Thyroid gland (tissue), 4 donors: ENCODE measurements at regions not wholly inside any gene's neighbourhood (a gene's known extent, or its start where the extent isn't known, plus 50 kb on each side); places are given as distances from the start of the nearest gene placed in this dataset.

Experiments used
- DNase-seq, 2 donors: peaks; one replicate each; pipeline ENCODE4 v3.0.0-alpha.2; 2019
- H3K27ac ChIP-seq, 3 donors: fragments of 200-600 bp; sonication (generic); 1 replicate in 2 of 3; 2 replicates in 1 of 3; pipeline ENCODE4 v1.5.1; 2016 to 2019; ENCODE audit warnings: mild to moderate bottlenecking in 1 of 3, moderate library complexity in 1 of 3
- H3K27me3 ChIP-seq: fragments of 200-600 bp; sonication (generic); one replicate; pipeline ENCODE4 v1.5.1; 2019
- H3K36me3 ChIP-seq, 2 donors: fragments of 200-600 bp; sonication (generic); one replicate each; pipeline ENCODE4 v1.5.1; 2016 to 2019
- H3K4me1 ChIP-seq, 2 donors: fragments of 200-600 bp; sonication (generic); one replicate each; pipeline ENCODE4 v1.5.1; 2017 to 2019
- H3K4me3 ChIP-seq, 3 donors: fragments of 200-600 bp; sonication (generic); replicated peaks in 1 of 3; 1 replicate in 2 of 3; 2 replicates in 1 of 3; pipeline ENCODE4 v1.5.1; 2016; ENCODE audit warnings: mild to moderate bottlenecking in 1 of 3
- H3K9me3 ChIP-seq: fragments of 200-600 bp; sonication (generic); one replicate; pipeline ENCODE4 v1.5.1; 2017
- POLR2A ChIP-seq, 2 donors: fragments of 450-650 bp; IDR thresholded peaks; one replicate each; pipeline ENCODE4 v1.6.1; 2017; ENCODE audit warnings: antibody characterized with exemption in 2 of 2, mild to moderate bottlenecking in 2 of 2, moderate library complexity in 1 of 2
- WGBS, 2 donors: methylation state at CpG; one replicate each; pipeline ENCODE4 v1.1.5; 2017; 5-methylcytosine and 5-hydroxymethylcytosine counted together
- intact Hi-C: fragments of 100-400 bp; cut with DNase I; formaldehyde crosslinking; loops from one replicate; pipeline ENCODE4 v1.15.1; 2023
- TF ChIP-seq, protein P1 (sequence below), 6 experiments: fragments of 200-600 bp in 3 of 6; fragments of 450-650 bp in 3 of 6; sonication (generic) in 3 of 6; IDR thresholded peaks; one replicate each; pipeline ENCODE4 v1.5.1; 2016 to 2019; ENCODE audit warnings: antibody characterized with exemption in 6 of 6, mild to moderate bottlenecking in 2 of 6, inconsistent platforms in 1 of 6, moderate library complexity in 1 of 6

DNA sequence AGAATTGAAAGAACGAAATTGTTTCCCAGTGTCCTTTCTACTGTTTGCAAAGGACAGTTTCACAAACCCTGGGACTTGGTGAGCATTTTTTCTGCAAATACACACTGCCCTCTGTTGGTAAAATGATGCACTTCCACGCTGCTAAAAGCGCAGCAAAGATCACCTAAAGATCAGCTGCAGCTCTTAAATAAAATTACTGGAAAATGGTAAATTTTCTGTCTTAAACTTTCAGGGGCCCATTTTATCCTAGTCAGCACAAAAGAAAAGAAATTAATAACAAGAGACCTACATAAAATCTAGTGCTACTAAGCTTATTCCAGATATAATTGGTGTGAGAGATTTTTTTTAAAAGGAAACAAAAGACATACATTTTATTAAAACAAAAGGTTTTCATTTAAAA lies 566.0 kb downstream of the CAAP1 start:
- Histone ChIP-seq H3K9me3 (no peaks in the 10 kb centered on the region), H3K36me3 (no peaks in the 10 kb centered on the region), H3K27me3 (no peaks in the 10 kb centered on the region), H3K27ac (peak overlapping the region in 1 of 3 donors; percentile 48), H3K4me3 (no peak overlapping the region), H3K4me1 (peaks cover 17 to 18% of the 10 kb centered on the region in 2 donors)
- WGBS, 2 donors = 1 to 2% methylated on average over 3 of the region's 3 CpGs
- intact Hi-C loops = loop anchor here (5.0 kb wide), 1 partner anchor 364 kb away; no protein-coding TSS in a partner anchor
- TF ChIP-seq, protein P1, sequence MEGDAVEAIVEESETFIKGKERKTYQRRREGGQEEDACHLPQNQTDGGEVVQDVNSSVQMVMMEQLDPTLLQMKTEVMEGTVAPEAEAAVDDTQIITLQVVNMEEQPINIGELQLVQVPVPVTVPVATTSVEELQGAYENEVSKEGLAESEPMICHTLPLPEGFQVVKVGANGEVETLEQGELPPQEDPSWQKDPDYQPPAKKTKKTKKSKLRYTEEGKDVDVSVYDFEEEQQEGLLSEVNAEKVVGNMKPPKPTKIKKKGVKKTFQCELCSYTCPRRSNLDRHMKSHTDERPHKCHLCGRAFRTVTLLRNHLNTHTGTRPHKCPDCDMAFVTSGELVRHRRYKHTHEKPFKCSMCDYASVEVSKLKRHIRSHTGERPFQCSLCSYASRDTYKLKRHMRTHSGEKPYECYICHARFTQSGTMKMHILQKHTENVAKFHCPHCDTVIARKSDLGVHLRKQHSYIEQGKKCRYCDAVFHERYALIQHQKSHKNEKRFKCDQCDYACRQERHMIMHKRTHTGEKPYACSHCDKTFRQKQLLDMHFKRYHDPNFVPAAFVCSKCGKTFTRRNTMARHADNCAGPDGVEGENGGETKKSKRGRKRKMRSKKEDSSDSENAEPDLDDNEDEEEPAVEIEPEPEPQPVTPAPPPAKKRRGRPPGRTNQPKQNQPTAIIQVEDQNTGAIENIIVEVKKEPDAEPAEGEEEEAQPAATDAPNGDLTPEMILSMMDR (IDR thresholded peaks at IDR 0.05) = peak; percentile 16 to 85 (median 79)
- no peak for TF ChIP-seq POLR2A (IDR thresholded peaks at IDR 0.05)
- DNase-seq = peak; percentile 42 to 45

DNA sequence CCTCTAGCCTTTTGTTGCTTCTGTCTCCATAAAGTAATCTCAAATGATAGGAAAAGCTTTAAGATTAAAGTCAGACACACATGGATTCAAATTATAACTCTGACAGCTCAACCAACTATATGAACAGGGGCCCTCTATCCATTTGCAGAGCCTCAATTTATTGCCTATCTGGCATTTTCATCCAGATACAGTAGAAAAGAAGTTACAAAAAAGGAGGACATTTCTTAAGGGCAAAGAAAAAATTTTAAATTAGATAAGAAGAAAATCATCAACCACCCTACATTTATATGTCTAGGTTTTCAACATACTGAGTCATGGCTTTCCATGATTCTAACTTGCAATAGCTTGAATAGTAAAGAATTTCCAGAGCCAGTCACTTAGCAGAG lies 567.2 kb downstream of the CAAP1 start:
- no peak overlapping the region for H3K4me3 ChIP-seq
- H3K4me1 ChIP-seq = peaks cover 13 to 18% of the 10 kb centered on the region in 2 donors
- peak overlapping the region; percentile 48 to 55 (median 50) for H3K27ac ChIP-seq
- intact Hi-C loops = loop anchor here (5.0 kb wide), 1 partner anchor 363 kb away; no protein-coding TSS in a partner anchor
- no peaks in the 10 kb centered on the region for H3K36me3 ChIP-seq
- no peak for DNase-seq
- H3K27me3 ChIP-seq = no peaks in the 10 kb centered on the region
- H3K9me3 ChIP-seq = no peaks in the 10 kb centered on the region
- no peak for TF ChIP-seq POLR2A (IDR thresholded peaks at IDR 0.05)
- TF ChIP-seq, protein P1 (IDR thresholded peaks at IDR 0.05) = no peak

DNA sequence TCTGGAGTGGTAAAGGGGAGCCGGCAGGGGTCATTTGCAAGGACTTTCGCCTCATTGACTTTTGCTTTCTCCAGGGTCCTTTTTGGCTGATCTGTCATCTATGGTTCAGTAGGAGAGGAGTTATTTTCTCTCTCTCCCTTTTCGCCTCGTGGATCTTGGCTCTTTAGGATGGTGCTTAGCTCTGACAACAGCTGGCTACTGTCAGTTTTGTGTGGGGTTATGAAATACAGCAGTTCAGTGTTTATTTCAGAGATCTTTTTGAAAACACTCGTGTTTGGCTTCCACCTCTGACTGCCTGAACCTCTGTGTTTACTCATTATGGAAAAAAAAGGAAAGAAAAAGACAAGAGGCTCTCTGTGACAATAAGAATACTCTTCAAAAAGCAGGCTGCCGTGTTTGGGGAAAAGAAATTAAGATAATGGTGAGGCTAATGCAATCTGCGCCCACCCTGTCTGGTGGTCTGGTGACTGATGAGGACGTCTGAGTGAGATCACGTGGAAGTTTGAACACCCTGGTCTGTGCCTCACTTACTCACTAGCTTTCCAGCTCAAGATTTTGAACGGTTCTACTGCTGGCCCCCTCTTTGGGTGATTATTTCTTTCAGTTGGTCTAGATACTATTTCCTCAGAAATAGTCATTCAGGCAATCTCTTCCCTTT lies 567.7 kb downstream of the CAAP1 start:
- peaks cover 13 to 18% of the 10 kb centered on the region in 2 donors for H3K4me1 ChIP-seq
- intact Hi-C loops = loop anchor here (5.0 kb wide), 1 partner anchor 363 kb away; no protein-coding TSS in a partner anchor
- TF ChIP-seq POLR2A (IDR thresholded peaks at IDR 0.05) = no peak
- TF ChIP-seq, protein P1 (IDR thresholded peaks at IDR 0.05) = no peak
- no peaks in the 10 kb centered on the region for H3K9me3 ChIP-seq
- peak overlapping the region; percentile 48 to 55 (median 50) for H3K27ac ChIP-seq
- H3K36me3 ChIP-seq = no peaks in the 10 kb centered on the region
- no peak overlapping the region for H3K4me3 ChIP-seq
- peak; percentile 13 to 22 for DNase-seq
- no peaks in the 10 kb centered on the region for H3K27me3 ChIP-seq
- 19 to 28% methylated on average over 10 of the region's 10 CpGs for WGBS, 2 donors

DNA sequence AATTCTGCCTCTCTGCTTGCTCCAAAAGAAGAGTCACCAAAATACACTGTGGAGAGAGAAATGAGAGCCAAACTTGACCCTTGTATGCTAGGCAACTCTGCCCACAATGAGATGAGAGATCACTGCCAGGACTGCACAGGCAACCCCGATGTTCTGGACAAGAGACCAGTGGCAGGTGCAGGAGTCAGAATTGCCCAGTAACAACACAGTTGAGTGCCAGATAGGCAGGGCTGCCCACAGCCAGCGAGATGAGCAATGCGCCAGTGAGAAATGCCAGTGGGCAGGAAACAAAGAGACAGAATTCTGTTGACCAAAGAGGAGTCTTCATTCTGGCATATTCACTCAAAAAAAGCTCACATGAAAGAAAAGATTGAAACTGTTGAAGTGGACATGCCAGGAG lies 570.7 kb downstream of the CAAP1 start:
- no peaks in the 10 kb centered on the region for H3K36me3 ChIP-seq
- 90 to 95% methylated on average over 3 of the region's 3 CpGs for WGBS, 2 donors
- no peak overlapping the region for H3K27ac ChIP-seq
- DNase-seq = no peak
- intact Hi-C loops = no loop called here
- H3K4me3 ChIP-seq = no peak overlapping the region
- peaks cover 13 to 18% of the 10 kb centered on the region in 2 donors for H3K4me1 ChIP-seq
- TF ChIP-seq, protein P1 (IDR thresholded peaks at IDR 0.05) = no peak
- TF ChIP-seq POLR2A (IDR thresholded peaks at IDR 0.05) = no peak
- no peaks in the 10 kb centered on the region for H3K27me3 ChIP-seq
- H3K9me3 ChIP-seq = no peaks in the 10 kb centered on the region

DNA sequence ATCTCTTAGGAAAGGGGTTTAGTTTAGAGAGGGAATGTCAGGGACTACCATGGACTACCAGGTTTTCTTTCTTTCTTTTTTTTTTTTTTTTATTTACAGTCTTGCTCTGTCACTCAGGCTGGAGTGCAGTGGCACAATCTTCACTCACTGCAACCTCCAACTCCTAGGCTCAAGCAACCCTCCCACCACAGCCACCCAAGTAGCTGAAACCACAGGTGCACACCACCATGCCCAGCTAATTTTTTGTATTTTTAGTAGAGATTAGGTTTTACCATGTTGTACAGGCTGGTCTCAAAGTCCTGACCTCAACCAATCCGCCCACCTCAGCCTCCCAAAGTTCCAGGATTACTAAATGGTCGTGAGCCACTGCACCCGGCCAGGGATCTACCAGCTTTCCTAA lies 572.7 kb downstream of the CAAP1 start:
- TF ChIP-seq, protein P1 (IDR thresholded peaks at IDR 0.05) = no peak
- Histone ChIP-seq H3K9me3 (no peaks in the 10 kb centered on the region), H3K36me3 (no peaks in the 10 kb centered on the region), H3K27me3 (no peaks in the 10 kb centered on the region), H3K27ac (no peak overlapping the region), H3K4me3 (no peak overlapping the region), H3K4me1 (peaks cover 3 to 4% of the 10 kb centered on the region in 2 donors)
- WGBS, 2 donors = 92 to 95% methylated on average over 3 of the region's 3 CpGs
- no peak for DNase-seq
- intact Hi-C loops = no loop called here
